22Rv1 (cell line): ENCODE measurements at regions not wholly inside any gene's neighbourhood (a gene's known extent, or its start where the extent isn't known, plus 50 kb on each side); places are given as distances from the start of the nearest gene placed in this dataset.

Experiments
- ZFX ChIP-seq: fragments of 450-650 bp; IDR thresholded peaks from 2 replicates; pipeline ENCODE4 v1.6.1; 2017; ENCODE audit warnings: antibody characterized with exemption, borderline replicate concordance
- TF ChIP-seq, protein P1 (sequence below): fragments of 450-650 bp; IDR thresholded peaks from 2 replicates; pipeline ENCODE4 v1.5.1; 2017; ENCODE audit warnings: mild to moderate bottlenecking

DNA sequence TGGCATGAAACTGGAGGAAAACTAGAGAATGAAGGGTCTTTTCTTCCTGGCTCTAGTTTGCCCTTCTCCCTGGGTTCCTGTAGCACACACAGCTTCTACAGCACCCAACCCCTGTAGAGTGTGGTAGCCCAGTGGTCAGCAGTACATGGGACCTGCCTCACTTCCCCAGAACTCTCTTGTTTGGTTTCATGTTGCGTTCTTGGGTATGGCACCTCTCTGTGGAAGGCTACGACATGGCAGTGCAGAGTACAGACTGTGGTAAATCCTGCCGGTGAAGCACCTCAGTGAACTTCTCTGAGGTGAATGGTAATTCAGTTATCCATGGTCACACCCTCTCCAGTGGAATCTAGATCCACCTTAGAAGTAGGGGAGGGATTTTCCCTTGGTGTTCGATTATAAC lies 105.5 kb downstream of the TLR4 start:
- TF ChIP-seq, protein P1, sequence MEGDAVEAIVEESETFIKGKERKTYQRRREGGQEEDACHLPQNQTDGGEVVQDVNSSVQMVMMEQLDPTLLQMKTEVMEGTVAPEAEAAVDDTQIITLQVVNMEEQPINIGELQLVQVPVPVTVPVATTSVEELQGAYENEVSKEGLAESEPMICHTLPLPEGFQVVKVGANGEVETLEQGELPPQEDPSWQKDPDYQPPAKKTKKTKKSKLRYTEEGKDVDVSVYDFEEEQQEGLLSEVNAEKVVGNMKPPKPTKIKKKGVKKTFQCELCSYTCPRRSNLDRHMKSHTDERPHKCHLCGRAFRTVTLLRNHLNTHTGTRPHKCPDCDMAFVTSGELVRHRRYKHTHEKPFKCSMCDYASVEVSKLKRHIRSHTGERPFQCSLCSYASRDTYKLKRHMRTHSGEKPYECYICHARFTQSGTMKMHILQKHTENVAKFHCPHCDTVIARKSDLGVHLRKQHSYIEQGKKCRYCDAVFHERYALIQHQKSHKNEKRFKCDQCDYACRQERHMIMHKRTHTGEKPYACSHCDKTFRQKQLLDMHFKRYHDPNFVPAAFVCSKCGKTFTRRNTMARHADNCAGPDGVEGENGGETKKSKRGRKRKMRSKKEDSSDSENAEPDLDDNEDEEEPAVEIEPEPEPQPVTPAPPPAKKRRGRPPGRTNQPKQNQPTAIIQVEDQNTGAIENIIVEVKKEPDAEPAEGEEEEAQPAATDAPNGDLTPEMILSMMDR = no peak
- no peak for TF ChIP-seq ZFX
